LNCAP (cell line): ENCODE measurements at regions not wholly inside any gene's neighbourhood (a gene's known extent, or its start where the extent isn't known, plus 50 kb on each side); places are given as distances from the start of the nearest gene placed in this dataset.

Source experiments
- CTCF ChIP-seq: fragments of 450-650 bp; IDR thresholded peaks from 2 replicates; pipeline ENCODE4 v1.5.1; 2017; ENCODE audit warnings: mild to moderate bottlenecking

GRCh38 chr16:86110134-86110533 lies 211.2 kb downstream of the IRF8 start:
- TF ChIP-seq CTCF = no peak

GRCh38 chr16:86110726-86111125 lies 211.8 kb downstream of the IRF8 start:
- no peak for TF ChIP-seq CTCF

GRCh38 chr16:86112178-86112577 lies 213.2 kb downstream of the IRF8 start:
- TF ChIP-seq CTCF = no peak

GRCh38 chr16:86117235-86117634 lies 218.3 kb downstream of the IRF8 start:
- no peak for TF ChIP-seq CTCF

- TF ChIP-seq CTCF = no peak
Observed at GRCh38 chr16:86117756-86118155, 218.8 kb downstream of the IRF8 start.

GRCh38 chr16:86118467-86119307 lies 219.7 kb downstream of the IRF8 start:
- no peak for TF ChIP-seq CTCF

- TF ChIP-seq CTCF = no peak
Observed at GRCh38 chr16:86120201-86121192, 221.5 kb downstream of the IRF8 start.
